IMR-90 (cell line): ENCODE measurements at regions not wholly inside any gene's neighbourhood (a gene's known extent, or its start where the extent isn't known, plus 50 kb on each side); places are given as distances from the start of the nearest gene placed in this dataset.

Source experiments
- ATAC-seq: fragments of 200-7000 bp; cut with Tn5 transposase; 2 replicates; pipeline ENCODE4 v1.9.1; 2020; ENCODE audit warnings: low read depth, mild to moderate bottlenecking, moderate library complexity
- BruUV-seq: library from RNA; stranded (reverse); fragments of 400-500 nt; replicated peaks from 2 replicates; lab custom pipeline; 2021; lab: Mats Ljungman, UMichigan
- CTCF ChIA-PET: fragments of 300-600 bp; formaldehyde crosslinking; extraction: SDS; loops from one replicate; lab custom pipeline; 2021; ENCODE audit warnings: antibody characterized with exemption; lab: Yijun Ruan, JAX
- POLR2A ChIA-PET: fragments of 300-600 bp; sonication (Branson Sonifier 250); formaldehyde crosslinking; loops from one replicate; lab custom pipeline; 2022; ENCODE audit warnings: antibody characterized with exemption; ENCODE audit not compliant: unreplicated experiment; lab: Charles Lee
- DNase-seq: peaks from one replicate; pipeline ENCODE4 v3.0.0; 2013
- H2AFZ ChIP-seq: replicated peaks from 2 replicates; pipeline ENCODE3; 2013; ENCODE audit warnings: low read length, mild to moderate bottlenecking; ENCODE audit not compliant: poor library complexity
- H2AK5ac ChIP-seq: 2 replicates; pipeline ENCODE4 v1.6.1; 2013; ENCODE audit warnings: low read depth, low read length, inconsistent platforms
- H2AK9ac ChIP-seq: replicated peaks from 2 replicates; pipeline ENCODE3; 2013; ENCODE audit warnings: mild to moderate bottlenecking, low read depth, low read length, moderate library complexity; ENCODE audit not compliant: poor library complexity
- H2BK120ac ChIP-seq: 2 replicates; pipeline ENCODE4 v1.6.1; 2013; ENCODE audit warnings: low read depth, low read length, inconsistent platforms
- H2BK15ac ChIP-seq: 3 replicates; pipeline ENCODE4 v1.6.1; 2013; ENCODE audit warnings: low read depth, low read length, inconsistent platforms
- H2BK20ac ChIP-seq: 2 replicates; pipeline ENCODE4 v1.6.1; 2013; ENCODE audit warnings: low read depth, mild to moderate bottlenecking, inconsistent platforms, low read length, moderate library complexity
- H2BK5ac ChIP-seq: 2 replicates; pipeline ENCODE4 v1.6.1; 2013; ENCODE audit warnings: mild to moderate bottlenecking, low read depth, low read length, inconsistent platforms; ENCODE audit not compliant: poor library complexity, severe bottlenecking
- H3K14ac ChIP-seq: replicated peaks from 2 replicates; pipeline ENCODE4 v1.6.1; 2013; ENCODE audit warnings: low read depth, low read length, inconsistent platforms
- H3K18ac ChIP-seq: 2 replicates; pipeline ENCODE4 v1.6.1; 2013; ENCODE audit warnings: low read depth, low read length, control low read depth
- H3K23ac ChIP-seq: 2 replicates; pipeline ENCODE4 v1.6.1; 2013; ENCODE audit warnings: low read depth, low read length, inconsistent platforms
- H3K27ac ChIP-seq: 2 replicates; pipeline ENCODE4 v1.5.1; 2013; ENCODE audit warnings: mild to moderate bottlenecking, control low read depth, low read length; ENCODE audit not compliant: insufficient read depth
- H3K27me3 ChIP-seq: 2 replicates; pipeline ENCODE4 v1.6.1; 2013; ENCODE audit warnings: low read length; ENCODE audit not compliant: control insufficient read depth, insufficient read depth
- H3K36me3 ChIP-seq: 2 replicates; pipeline ENCODE4 v1.6.1; 2013; ENCODE audit warnings: low read length, mixed read lengths; ENCODE audit not compliant: control insufficient read depth, insufficient read depth
- H3K4ac ChIP-seq: 2 replicates; pipeline ENCODE4 v1.6.1; 2013; ENCODE audit warnings: low read depth, low read length, inconsistent platforms
- H3K4me1 ChIP-seq: 2 replicates; pipeline ENCODE4 v1.6.1; 2013; ENCODE audit warnings: low read length, mixed read lengths; ENCODE audit not compliant: control insufficient read depth, insufficient read depth
- H3K4me2 ChIP-seq: 2 replicates; pipeline ENCODE4 v1.6.1; 2013; ENCODE audit warnings: low read depth, mild to moderate bottlenecking, control low read depth, low read length, moderate library complexity
- H3K4me3 ChIP-seq: 2 replicates; pipeline ENCODE4 v1.5.1; 2013; ENCODE audit warnings: low read depth, mild to moderate bottlenecking, control low read depth, low read length, moderate library complexity; ENCODE audit not compliant: insufficient read depth
- H3K56ac ChIP-seq: 2 replicates; pipeline ENCODE4 v1.6.1; 2013; ENCODE audit warnings: low read length, inconsistent platforms; ENCODE audit not compliant: insufficient read depth; ENCODE audit errors: extremely low read depth
- H3K79me1 ChIP-seq, 2 experiments: 2 replicates each; pipeline ENCODE4 v1.6.1; 2013; ENCODE audit warnings: low read length in 2 of 2, inconsistent platforms in 1 of 2, low read depth in 1 of 2
- H3K9ac ChIP-seq: 2 replicates; pipeline ENCODE4 v1.6.1; 2013; ENCODE audit warnings: low read depth, low read length, control low read depth
- H3K9me1 ChIP-seq: 2 replicates; pipeline ENCODE4 v1.6.1; 2013; ENCODE audit warnings: low read length, inconsistent platforms; ENCODE audit not compliant: insufficient read depth
- H3K9me3 ChIP-seq: 2 replicates; pipeline ENCODE4 v1.6.1; 2013; ENCODE audit warnings: low read length; ENCODE audit not compliant: control insufficient read depth, insufficient read depth
- H4K20me1 ChIP-seq: 2 replicates; pipeline ENCODE4 v1.6.1; 2013; ENCODE audit warnings: low read length, inconsistent platforms; ENCODE audit not compliant: insufficient read depth
- H4K5ac ChIP-seq: 2 replicates; pipeline ENCODE4 v1.6.1; 2013; ENCODE audit warnings: mild to moderate bottlenecking, low read depth, low read length, control low read depth
- H4K8ac ChIP-seq, 2 experiments: 2 replicates each; pipeline ENCODE4 v1.6.1; 2013; ENCODE audit warnings: low read depth in 2 of 2, low read length in 2 of 2, control low read depth in 1 of 2, inconsistent platforms in 1 of 2
- H4K91ac ChIP-seq: 2 replicates; pipeline ENCODE4 v1.6.1; 2013; ENCODE audit warnings: low read depth, low read length, inconsistent platforms; ENCODE audit not compliant: insufficient read depth
- CEBPB ChIP-seq: IDR thresholded peaks from 2 replicates; pipeline ENCODE4 v1.6.1; 2012; ENCODE audit warnings: low read depth, low read length, improper control_type of control experiment
- MAFK ChIP-seq: IDR thresholded peaks from 2 replicates; pipeline ENCODE4 v1.6.1; 2012; ENCODE audit warnings: low read depth, low read length, improper control_type of control experiment
- RAD21 ChIP-seq: IDR thresholded peaks from 2 replicates; pipeline ENCODE4 v1.6.1; 2012; ENCODE audit warnings: low read length, improper control_type of control experiment
- RCOR1 ChIP-seq: IDR thresholded peaks from 2 replicates; pipeline ENCODE4 v1.6.1; 2012; ENCODE audit warnings: mild to moderate bottlenecking, low read length, improper control_type of control experiment; ENCODE audit not compliant: insufficient replicate concordance
- SMC3 ChIP-seq: fragments of 150-350 bp; IDR thresholded peaks from 2 replicates; pipeline ENCODE4 v1.6.1; 2016; ENCODE audit warnings: low read depth, mild to moderate bottlenecking, antibody characterized with exemption, low read length, moderate library complexity
- dilution Hi-C: fragments of 300-500 bp; cut with HindIII; formaldehyde crosslinking; loops from one replicate; pipeline ENCODE4 v1.14.3; 2018; ENCODE audit warnings: low sequenced_read_pairs; ENCODE audit not compliant: unreplicated experiment
- in situ Hi-C: fragments of 300-500 bp; cut with MboI; formaldehyde crosslinking; loops from 3 replicates; pipeline ENCODE4 v1.14.3; 2019; ENCODE audit warnings: low sequenced_read_pairs, inconsistent platforms, mixed read lengths
- intact Hi-C: fragments of 100-400 bp; cut with micrococcal nuclease; formaldehyde crosslinking; loops from 2 replicates; pipeline ENCODE4 v1.10.0; 2022
- TF ChIP-seq, protein P1 (sequence below): fragments of 150-350 bp; IDR thresholded peaks from 2 replicates; pipeline ENCODE4 v1.6.1; 2016; ENCODE audit warnings: low read depth, mild to moderate bottlenecking, low read length, moderate library complexity, borderline replicate concordance
- TF ChIP-seq, protein P2 (sequence below): conservative IDR thresholded peaks from 2 replicates; pipeline ENCODE4 v1.5.1; 2012; ENCODE audit warnings: mild to moderate bottlenecking, low read depth, low read length, improper control_type of control experiment

DNA sequence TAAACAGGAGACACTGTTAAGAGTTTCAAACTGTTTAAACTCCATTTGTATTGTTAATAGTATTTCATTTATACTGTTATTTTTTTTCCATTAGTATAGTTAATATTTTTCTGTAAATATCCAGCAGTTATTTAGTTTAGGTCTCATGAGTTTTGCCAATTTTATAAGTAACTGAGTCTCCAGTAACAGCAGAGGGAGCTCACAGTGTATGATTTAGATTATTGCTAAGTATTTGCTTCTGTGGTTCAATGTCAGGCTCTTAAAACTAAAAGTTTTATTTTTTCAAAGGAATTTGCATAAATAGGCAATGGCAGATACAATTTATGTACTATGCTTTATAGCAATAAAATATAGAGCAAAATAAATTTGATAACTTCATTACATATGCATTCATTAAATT lies 209.7 kb downstream of the ATXN7L3B start:
- no peak overlapping the region for H2BK120ac ChIP-seq
- no peak overlapping the region for H3K9ac ChIP-seq
- H3K79me1 ChIP-seq, result no peaks in the 10 kb centered on the region
- H3K36me3 ChIP-seq, result no peaks in the 10 kb centered on the region
- ChIA-PET POLR2A (no interaction called here), CTCF (interaction anchor here (0.5 kb wide), 1 partner anchor 363 kb away, joined by 3 read pairs; no protein-coding TSS in a partner anchor)
- H3K56ac ChIP-seq, result no peak overlapping the region
- H3K27ac ChIP-seq, result no peak overlapping the region
- no peak overlapping the region for H2BK5ac ChIP-seq
- H4K5ac ChIP-seq, result no peak overlapping the region
- DNase-seq (peak; percentile 16), ATAC-seq (no peak)
- no peak overlapping the region for H2BK20ac ChIP-seq
- H3K23ac ChIP-seq, result no peak overlapping the region
- H3K27me3 ChIP-seq, result no peaks in the 10 kb centered on the region
- dilution Hi-C loops (no loop called here), intact Hi-C loops (no loop called here), in situ Hi-C loops (no loop called here)
- H3K18ac ChIP-seq, result no peak overlapping the region
- H3K9me1 ChIP-seq, result no peaks in the 10 kb centered on the region
- H3K9me3 ChIP-seq, result no peaks in the 10 kb centered on the region
- H3K4me3 ChIP-seq, result no peak overlapping the region
- H2AK9ac ChIP-seq, result no peak overlapping the region
- no peak for TF ChIP-seq MAFK
- TF ChIP-seq, protein P1, sequence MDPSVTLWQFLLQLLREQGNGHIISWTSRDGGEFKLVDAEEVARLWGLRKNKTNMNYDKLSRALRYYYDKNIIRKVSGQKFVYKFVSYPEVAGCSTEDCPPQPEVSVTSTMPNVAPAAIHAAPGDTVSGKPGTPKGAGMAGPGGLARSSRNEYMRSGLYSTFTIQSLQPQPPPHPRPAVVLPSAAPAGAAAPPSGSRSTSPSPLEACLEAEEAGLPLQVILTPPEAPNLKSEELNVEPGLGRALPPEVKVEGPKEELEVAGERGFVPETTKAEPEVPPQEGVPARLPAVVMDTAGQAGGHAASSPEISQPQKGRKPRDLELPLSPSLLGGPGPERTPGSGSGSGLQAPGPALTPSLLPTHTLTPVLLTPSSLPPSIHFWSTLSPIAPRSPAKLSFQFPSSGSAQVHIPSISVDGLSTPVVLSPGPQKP, result no peak
- no peak for TF ChIP-seq RCOR1
- no peak for TF ChIP-seq CEBPB
- TF ChIP-seq RAD21, result 0 out of 2 replicates have a peak, but pooled peaks have one; percentile 16
- peak; percentile 20; the same call in 1 of the 2 replicates for TF ChIP-seq SMC3
- TF ChIP-seq, protein P2, sequence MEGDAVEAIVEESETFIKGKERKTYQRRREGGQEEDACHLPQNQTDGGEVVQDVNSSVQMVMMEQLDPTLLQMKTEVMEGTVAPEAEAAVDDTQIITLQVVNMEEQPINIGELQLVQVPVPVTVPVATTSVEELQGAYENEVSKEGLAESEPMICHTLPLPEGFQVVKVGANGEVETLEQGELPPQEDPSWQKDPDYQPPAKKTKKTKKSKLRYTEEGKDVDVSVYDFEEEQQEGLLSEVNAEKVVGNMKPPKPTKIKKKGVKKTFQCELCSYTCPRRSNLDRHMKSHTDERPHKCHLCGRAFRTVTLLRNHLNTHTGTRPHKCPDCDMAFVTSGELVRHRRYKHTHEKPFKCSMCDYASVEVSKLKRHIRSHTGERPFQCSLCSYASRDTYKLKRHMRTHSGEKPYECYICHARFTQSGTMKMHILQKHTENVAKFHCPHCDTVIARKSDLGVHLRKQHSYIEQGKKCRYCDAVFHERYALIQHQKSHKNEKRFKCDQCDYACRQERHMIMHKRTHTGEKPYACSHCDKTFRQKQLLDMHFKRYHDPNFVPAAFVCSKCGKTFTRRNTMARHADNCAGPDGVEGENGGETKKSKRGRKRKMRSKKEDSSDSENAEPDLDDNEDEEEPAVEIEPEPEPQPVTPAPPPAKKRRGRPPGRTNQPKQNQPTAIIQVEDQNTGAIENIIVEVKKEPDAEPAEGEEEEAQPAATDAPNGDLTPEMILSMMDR, result peak; percentile 32; the same call in 1 of the 2 replicates
- H4K8ac ChIP-seq, result no peak overlapping the region
- no peak overlapping the region for H4K91ac ChIP-seq
- H3K4ac ChIP-seq, result no peak overlapping the region
- BruUV-seq, result no TSS peak
- no peak overlapping the region for H2AFZ ChIP-seq
- no peak overlapping the region for H3K14ac ChIP-seq
- no peaks in the 10 kb centered on the region for H3K4me1 ChIP-seq
- no peaks in the 10 kb centered on the region for H4K20me1 ChIP-seq
- H3K4me2 ChIP-seq, result no peak overlapping the region
- no peak overlapping the region for H2BK15ac ChIP-seq
- no peak overlapping the region for H2AK5ac ChIP-seq
